ENCODE measurements at regions not wholly inside any gene's neighbourhood (a gene's known extent, or its start where the extent isn't known, plus 50 kb on each side); places are given as distances from the start of the nearest gene placed in this dataset.

DNA sequence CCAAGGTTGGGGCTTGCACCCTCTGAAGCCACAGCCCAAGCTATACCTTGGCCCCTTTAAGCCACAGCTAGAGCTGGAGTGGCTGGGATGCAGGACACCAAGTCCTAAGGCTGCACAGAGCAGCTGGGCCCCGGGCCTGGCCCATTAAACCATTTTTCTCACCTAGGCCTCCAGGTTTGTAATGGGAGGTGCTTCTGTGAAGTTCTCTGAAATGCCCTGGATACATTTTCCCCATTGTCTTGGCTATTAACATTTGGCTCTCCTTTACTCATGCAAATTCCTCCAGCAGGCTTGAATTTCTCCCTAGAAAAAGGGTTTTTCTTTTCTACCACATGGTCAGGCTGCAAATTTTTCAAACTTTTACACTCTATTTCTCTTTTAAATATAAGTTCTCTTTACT, 93.8 kb upstream of the FGF14 start:
- TF ChIP-seq, protein P1, sequence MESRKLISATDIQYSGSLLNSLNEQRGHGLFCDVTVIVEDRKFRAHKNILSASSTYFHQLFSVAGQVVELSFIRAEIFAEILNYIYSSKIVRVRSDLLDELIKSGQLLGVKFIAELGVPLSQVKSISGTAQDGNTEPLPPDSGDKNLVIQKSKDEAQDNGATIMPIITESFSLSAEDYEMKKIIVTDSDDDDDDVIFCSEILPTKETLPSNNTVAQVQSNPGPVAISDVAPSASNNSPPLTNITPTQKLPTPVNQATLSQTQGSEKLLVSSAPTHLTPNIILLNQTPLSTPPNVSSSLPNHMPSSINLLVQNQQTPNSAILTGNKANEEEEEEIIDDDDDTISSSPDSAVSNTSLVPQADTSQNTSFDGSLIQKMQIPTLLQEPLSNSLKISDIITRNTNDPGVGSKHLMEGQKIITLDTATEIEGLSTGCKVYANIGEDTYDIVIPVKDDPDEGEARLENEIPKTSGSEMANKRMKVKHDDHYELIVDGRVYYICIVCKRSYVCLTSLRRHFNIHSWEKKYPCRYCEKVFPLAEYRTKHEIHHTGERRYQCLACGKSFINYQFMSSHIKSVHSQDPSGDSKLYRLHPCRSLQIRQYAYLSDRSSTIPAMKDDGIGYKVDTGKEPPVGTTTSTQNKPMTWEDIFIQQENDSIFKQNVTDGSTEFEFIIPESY (IDR thresholded peaks at IDR 0.05): no peak
- no peak for TF ChIP-seq POLR2AphosphoS2 (IDR thresholded peaks at IDR 0.05; ENCODE audit: low read depth, low read length)
- no peak for TF ChIP-seq SP1 (IDR thresholded peaks at IDR 0.05; ENCODE audit: low read depth, low read length)
- no peak for TF ChIP-seq GABPA (IDR thresholded peaks at IDR 0.05; ENCODE audit: low read depth)
- no peak for TF ChIP-seq RELA (IDR thresholded peaks at IDR 0.05; ENCODE audit: borderline replicate concordance, partially characterized antibody)
- TF ChIP-seq, protein P2, sequence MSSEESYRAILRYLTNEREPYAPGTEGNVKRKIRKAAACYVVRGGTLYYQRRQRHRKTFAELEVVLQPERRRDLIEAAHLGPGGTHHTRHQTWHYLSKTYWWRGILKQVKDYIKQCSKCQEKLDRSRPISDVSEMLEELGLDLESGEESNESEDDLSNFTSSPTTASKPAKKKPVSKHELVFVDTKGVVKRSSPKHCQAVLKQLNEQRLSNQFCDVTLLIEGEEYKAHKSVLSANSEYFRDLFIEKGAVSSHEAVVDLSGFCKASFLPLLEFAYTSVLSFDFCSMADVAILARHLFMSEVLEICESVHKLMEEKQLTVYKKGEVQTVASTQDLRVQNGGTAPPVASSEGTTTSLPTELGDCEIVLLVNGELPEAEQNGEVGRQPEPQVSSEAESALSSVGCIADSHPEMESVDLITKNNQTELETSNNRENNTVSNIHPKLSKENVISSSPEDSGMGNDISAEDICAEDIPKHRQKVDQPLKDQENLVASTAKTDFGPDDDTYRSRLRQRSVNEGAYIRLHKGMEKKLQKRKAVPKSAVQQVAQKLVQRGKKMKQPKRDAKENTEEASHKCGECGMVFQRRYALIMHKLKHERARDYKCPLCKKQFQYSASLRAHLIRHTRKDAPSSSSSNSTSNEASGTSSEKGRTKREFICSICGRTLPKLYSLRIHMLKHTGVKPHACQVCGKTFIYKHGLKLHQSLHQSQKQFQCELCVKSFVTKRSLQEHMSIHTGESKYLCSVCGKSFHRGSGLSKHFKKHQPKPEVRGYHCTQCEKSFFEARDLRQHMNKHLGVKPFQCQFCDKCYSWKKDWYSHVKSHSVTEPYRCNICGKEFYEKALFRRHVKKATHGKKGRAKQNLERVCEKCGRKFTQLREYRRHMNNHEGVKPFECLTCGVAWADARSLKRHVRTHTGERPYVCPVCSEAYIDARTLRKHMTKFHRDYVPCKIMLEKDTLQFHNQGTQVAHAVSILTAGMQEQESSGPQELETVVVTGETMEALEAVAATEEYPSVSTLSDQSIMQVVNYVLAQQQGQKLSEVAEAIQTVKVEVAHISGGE (CRISPR knock-in tag; IDR thresholded peaks at IDR 0.05): no peak
- no peak for TF ChIP-seq EED (IDR thresholded peaks at IDR 0.05; ENCODE audit: low read depth)
- no peak for TF ChIP-seq FOXK2 (IDR thresholded peaks at IDR 0.05)
- TF ChIP-seq KLF5 (IDR thresholded peaks at IDR 0.05; ENCODE audit: partially characterized antibody): no peak
- no peak for TF ChIP-seq RCOR1 (conservative IDR thresholded peaks at IDR 0.05; ENCODE audit: low read depth, low read length)
- TF ChIP-seq MYB (IDR thresholded peaks at IDR 0.05; ENCODE audit: borderline replicate concordance, low read depth, low read length): no peak
- no peak for TF ChIP-seq FOXM1 (IDR thresholded peaks at IDR 0.05; ENCODE audit: low read depth, low read length)
- TF ChIP-seq TAF1 (IDR thresholded peaks at IDR 0.05; ENCODE audit: borderline replicate concordance, low read depth, low read length): no peak
- TF ChIP-seq CREB1 (IDR thresholded peaks at IDR 0.05; ENCODE audit: low read depth): no peak
- no peak for TF ChIP-seq RBBP5 (conservative IDR thresholded peaks at IDR 0.05)
- 0% methylated on average over 1 of the region's 1 CpG for WGBS (ENCODE audit: insufficient coverage, insufficient replicate concordance, low lambda C conversion rate, missing lambda C conversion rate)
- in situ Hi-C loops (cut with MboI) (no loop called here), intact Hi-C loops (cut with micrococcal nuclease; ENCODE audit: unreplicated experiment) (no loop called here)
- Histone ChIP-seq H3K79me2 (ENCODE audit: control insufficient read depth, insufficient read depth, low read length) (no peaks in the 10 kb centered on the region), H3K4me3 (no peak overlapping the region), H2AFZ (ENCODE audit: control insufficient read depth, low read depth, low read length) (no peak overlapping the region), H3K4me2 (ENCODE audit: control insufficient read depth, insufficient read depth) (no peak overlapping the region), H4K20me1 (ENCODE audit: control insufficient read depth, insufficient read depth) (no peaks in the 10 kb centered on the region), H3K9ac (ENCODE audit: control insufficient read depth, insufficient read depth, low read length) (no peak overlapping the region), H3K36me3 (ENCODE audit: control insufficient read depth in 2 of 2, insufficient read depth in 2 of 2, low read length in 1 of 2) (no peaks in the 10 kb centered on the region), H3K9me3 (replicated peaks; ENCODE audit: control insufficient read depth, insufficient read depth, low read length) (no peaks in the 10 kb centered on the region), H3K4me1 (ENCODE audit: control insufficient read depth, insufficient read depth, low read length) (no peaks in the 10 kb centered on the region), H3K27ac (ENCODE audit: control insufficient read depth, insufficient read depth) (no peak overlapping the region), H3K27me3 (replicated peaks in 1 of 2; ENCODE audit: control insufficient read depth in 2 of 2, insufficient read depth in 2 of 2, low read length in 1 of 2) (no peaks in the 10 kb centered on the region)
- FAIRE-seq (no peak), DNase-seq (ENCODE audit: low read depth, low spot score) (no peak), ATAC-seq (no peak)
- POLR2A ChIA-PET: no interaction called here
- RAD21 ChIA-PET (ENCODE audit: unreplicated experiment): no interaction called here
- CTCF ChIA-PET: no interaction called here
- BruUV-seq (replicated peaks): no TSS peak
- SMC1A ChIA-PET (ENCODE audit: uncharacterized antibody, unreplicated experiment): no interaction called here
